B cell (primary cell): ENCODE measurements at regions not wholly inside any gene's neighbourhood (a gene's known extent, or its start where the extent isn't known, plus 50 kb on each side); places are given as distances from the start of the nearest gene placed in this dataset.

Source experiments
- ATAC-seq: fragments of 200-7000 bp; cut with Tn5 transposase; one replicate; pipeline ENCODE4 v1.10.0; 2021; ENCODE audit warnings: low read depth, mild to moderate bottlenecking, moderate number of reproducible peaks, moderate library complexity
- CTCF ChIA-PET: fragments of 350-600 bp; sonication (Branson Sonifier 250); formaldehyde crosslinking; loops from one replicate; lab custom pipeline; 2021; ENCODE audit warnings: antibody characterized with exemption, inconsistent platforms; lab: Charles Lee
- POLR2A ChIA-PET: fragments of 350-600 bp; sonication (Branson Sonifier 250); formaldehyde crosslinking; loops from one replicate; lab custom pipeline; 2021; ENCODE audit warnings: antibody characterized with exemption; lab: Charles Lee
- DNase-seq: peaks from one replicate; pipeline ENCODE4 v3.0.0; 2013
- H2AFZ ChIP-seq: 2 replicates; pipeline ENCODE4 v1.6.1; 2012; ENCODE audit warnings: mild to moderate bottlenecking, low read depth, low read length; ENCODE audit not compliant: insufficient read depth, poor library complexity, severe bottlenecking
- H3K27ac ChIP-seq, 2 donors: 1 replicate in 1 of 2; 2 replicates in 1 of 2; pipeline ENCODE4 v1.5.1; 2012 to 2013; ENCODE audit warnings: low read length in 2 of 2, mild to moderate bottlenecking in 2 of 2, moderate library complexity in 1 of 2
- H3K27me3 ChIP-seq, 4 experiments: fragments of 200-600 bp in 1 of 4; sonication (generic) in 1 of 4; replicated peaks in 1 of 4; 1 replicate in 2 of 4; 2 replicates in 2 of 4; pipeline versions ENCODE4 v1.6.1 to v1.7.0; 2013 to 2016; ENCODE audit warnings: low read length in 3 of 4, mild to moderate bottlenecking in 2 of 4, mixed read lengths in 1 of 4, moderate library complexity in 1 of 4; ENCODE audit not compliant: insufficient read depth in 4 of 4, control insufficient read depth in 3 of 4; ENCODE audit errors: control extremely low read depth in 1 of 4
- H3K36me3 ChIP-seq, 2 experiments: replicated peaks in 1 of 2; 1 replicate in 1 of 2; 2 replicates in 1 of 2; pipeline versions ENCODE4 v1.6.1 to v1.7.1; 2013; ENCODE audit warnings: low read length in 1 of 2; ENCODE audit not compliant: insufficient read depth in 2 of 2, control insufficient read depth in 1 of 2; ENCODE audit errors: control extremely low read depth in 1 of 2, extremely low read depth in 1 of 2
- H3K4me1 ChIP-seq, 2 donors: fragments of 200-600 bp in 1 of 2; sonication (generic) in 1 of 2; 1 replicate in 1 of 2; 2 replicates in 1 of 2; pipeline versions ENCODE4 v1.5.1 to v1.6.1; 2013 to 2017; ENCODE audit warnings: low read length in 2 of 2; ENCODE audit not compliant: control insufficient read depth in 2 of 2, insufficient read depth in 2 of 2
- H3K4me2 ChIP-seq: replicated peaks from 2 replicates; pipeline ENCODE3; 2012; ENCODE audit warnings: mild to moderate bottlenecking, low read depth, low read length; ENCODE audit not compliant: poor library complexity, severe bottlenecking
- H3K4me3 ChIP-seq, 5 experiments: fragments of 200-600 bp in 1 of 5; sonication (generic) in 1 of 5; 1 replicate in 3 of 5; 2 replicates in 2 of 5; pipeline versions ENCODE4 v1.5.1 to v1.7.0; 2011 to 2016; ENCODE audit warnings: low read length in 4 of 5, mild to moderate bottlenecking in 4 of 5, low read depth in 2 of 5, control low read depth in 1 of 5, moderate library complexity in 1 of 5; ENCODE audit not compliant: insufficient read depth in 1 of 5; ENCODE audit errors: control extremely low read depth in 1 of 5, extremely low read depth in 1 of 5
- H3K79me2 ChIP-seq: fragments of 200-600 bp; sonication (generic); one replicate; pipeline ENCODE4 v1.6.0; 2016; ENCODE audit warnings: low read length; ENCODE audit not compliant: control insufficient read depth, insufficient read depth
- H3K9ac ChIP-seq: fragments of 200-600 bp; sonication (generic); 2 replicates; pipeline ENCODE4 v1.6.1; 2017; ENCODE audit warnings: mild to moderate bottlenecking, low read length, moderate library complexity
- H3K9me3 ChIP-seq, 3 donors: one replicate each; pipeline versions ENCODE4 v1.6.1 to v1.7.1; 2013; ENCODE audit warnings: low read length in 2 of 3; ENCODE audit not compliant: control insufficient read depth in 2 of 3, insufficient read depth in 1 of 3; ENCODE audit errors: control extremely low read depth in 1 of 3
- H4K20me1 ChIP-seq: 2 replicates; pipeline ENCODE4 v1.6.0; 2012; ENCODE audit warnings: mild to moderate bottlenecking, low read length; ENCODE audit not compliant: insufficient read depth, control insufficient read depth, poor library complexity, severe bottlenecking
- H3K27ac Mint-ChIP-seq: one replicate; pipeline ENCODE4 v1.8.0; 2021; ENCODE audit warnings: mixed read lengths
- H3K27me3 Mint-ChIP-seq: one replicate; pipeline ENCODE4 v1.8.0; 2021; ENCODE audit warnings: mixed read lengths
- H3K4me1 Mint-ChIP-seq: one replicate; pipeline ENCODE4 v1.8.0; 2021; ENCODE audit warnings: mixed read lengths
- H3K4me3 Mint-ChIP-seq: one replicate; pipeline ENCODE4 v1.8.0; 2021; ENCODE audit warnings: mixed read lengths
- H3K9me3 Mint-ChIP-seq: one replicate; pipeline ENCODE4 v1.8.0; 2022; ENCODE audit warnings: mixed read lengths; ENCODE audit not compliant: insufficient read depth
- EZH2 ChIP-seq: IDR thresholded peaks from 2 replicates; pipeline ENCODE4 v1.6.1; 2012; ENCODE audit warnings: borderline replicate concordance, low read depth, mild to moderate bottlenecking, moderate library complexity, low read length; ENCODE audit not compliant: insufficient read depth, poor library complexity, severe bottlenecking
- WGBS: methylation state at CpG from one replicate; pipeline ENCODE4 v1.1.5; 2013; ENCODE audit warnings: missing lambda C conversion rate; ENCODE audit not compliant: insufficient coverage; 5-methylcytosine and 5-hydroxymethylcytosine counted together
- intact Hi-C: fragments of 100-400 bp; cut with micrococcal nuclease; formaldehyde crosslinking; loops from one replicate; pipeline ENCODE4 v1.10.0; 2022
- TF ChIP-seq, protein P1 (sequence below): fragments of 200-600 bp; IDR thresholded peaks from one replicate; pipeline ENCODE4 v1.8.0; 2022; ENCODE audit warnings: antibody characterized with exemption, mild to moderate bottlenecking

DNA sequence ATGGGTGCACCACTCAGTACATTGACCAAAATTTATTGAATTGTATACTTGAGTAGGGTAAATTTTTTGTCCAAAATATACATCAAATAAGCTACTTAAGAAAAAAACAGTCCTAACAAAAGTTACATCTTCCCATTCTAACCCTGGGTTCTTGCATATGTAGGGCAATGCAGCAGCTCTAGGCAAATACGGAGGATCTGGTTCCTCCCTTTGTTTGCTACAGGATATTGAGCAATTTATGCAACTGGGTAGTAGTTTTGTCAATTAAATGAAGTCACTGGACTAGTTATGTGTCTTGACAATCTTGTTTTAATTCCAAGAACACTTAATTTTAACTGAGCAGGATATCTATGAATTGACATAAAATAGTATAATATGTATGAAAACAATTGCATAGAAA is 1507.2 kb upstream of the PIK3C3 start:
- no peak overlapping the region for H3K4me3 ChIP-seq
- H3K27ac Mint-ChIP-seq, result no peak overlapping the region
- H3K9me3 ChIP-seq, result no peaks in the 10 kb centered on the region
- no peaks in the 10 kb centered on the region for H3K36me3 ChIP-seq
- no peaks in the 10 kb centered on the region for H3K27me3 Mint-ChIP-seq
- no peaks in the 10 kb centered on the region for H3K4me1 ChIP-seq
- no peaks in the 10 kb centered on the region for H3K79me2 ChIP-seq
- DNase-seq, result no peak
- no peak overlapping the region for H3K4me2 ChIP-seq
- no peak for ATAC-seq
- ChIA-PET CTCF (no interaction called here), POLR2A (no interaction called here)
- no peak overlapping the region for H3K4me3 Mint-ChIP-seq
- H4K20me1 ChIP-seq, result no peaks in the 10 kb centered on the region
- H3K27ac ChIP-seq, result no peak overlapping the region
- H3K27me3 ChIP-seq, result no peaks in the 10 kb centered on the region
- H3K9ac ChIP-seq, result no peak overlapping the region
- intact Hi-C loops, result no loop called here
- no peaks in the 10 kb centered on the region for H3K4me1 Mint-ChIP-seq
- no peak overlapping the region for H2AFZ ChIP-seq
- WGBS, result 89% methylated on average over 1 of the region's 1 CpG
- H3K9me3 Mint-ChIP-seq, result peaks cover 4% of the 10 kb centered on the region
- no peak for TF ChIP-seq EZH2
- TF ChIP-seq, protein P1, sequence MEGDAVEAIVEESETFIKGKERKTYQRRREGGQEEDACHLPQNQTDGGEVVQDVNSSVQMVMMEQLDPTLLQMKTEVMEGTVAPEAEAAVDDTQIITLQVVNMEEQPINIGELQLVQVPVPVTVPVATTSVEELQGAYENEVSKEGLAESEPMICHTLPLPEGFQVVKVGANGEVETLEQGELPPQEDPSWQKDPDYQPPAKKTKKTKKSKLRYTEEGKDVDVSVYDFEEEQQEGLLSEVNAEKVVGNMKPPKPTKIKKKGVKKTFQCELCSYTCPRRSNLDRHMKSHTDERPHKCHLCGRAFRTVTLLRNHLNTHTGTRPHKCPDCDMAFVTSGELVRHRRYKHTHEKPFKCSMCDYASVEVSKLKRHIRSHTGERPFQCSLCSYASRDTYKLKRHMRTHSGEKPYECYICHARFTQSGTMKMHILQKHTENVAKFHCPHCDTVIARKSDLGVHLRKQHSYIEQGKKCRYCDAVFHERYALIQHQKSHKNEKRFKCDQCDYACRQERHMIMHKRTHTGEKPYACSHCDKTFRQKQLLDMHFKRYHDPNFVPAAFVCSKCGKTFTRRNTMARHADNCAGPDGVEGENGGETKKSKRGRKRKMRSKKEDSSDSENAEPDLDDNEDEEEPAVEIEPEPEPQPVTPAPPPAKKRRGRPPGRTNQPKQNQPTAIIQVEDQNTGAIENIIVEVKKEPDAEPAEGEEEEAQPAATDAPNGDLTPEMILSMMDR, result no peak

DNA sequence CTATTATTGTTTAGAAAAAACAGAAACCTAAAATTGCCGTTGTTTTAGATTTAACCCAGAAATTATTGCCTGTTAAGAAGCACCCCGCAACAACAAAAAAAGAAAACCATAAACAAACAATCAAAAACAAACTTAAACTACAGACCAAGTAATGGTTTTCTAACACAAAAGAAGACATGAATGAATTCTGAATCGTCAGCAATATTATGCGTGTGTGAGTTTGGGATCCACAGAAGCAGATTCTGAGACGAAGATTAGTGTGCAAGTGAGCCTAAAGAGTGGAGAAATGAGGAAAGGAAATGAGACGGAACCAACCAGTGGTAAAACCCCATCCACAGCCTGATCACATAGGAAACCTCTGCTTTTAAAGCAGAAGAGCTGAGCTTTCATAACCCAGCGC is 1514.9 kb upstream of the PIK3C3 start:
- no peaks in the 10 kb centered on the region for H3K4me1 ChIP-seq
- no peaks in the 10 kb centered on the region for H3K36me3 ChIP-seq
- ChIA-PET POLR2A (no interaction called here), CTCF (no interaction called here)
- H3K4me1 Mint-ChIP-seq, result no peaks in the 10 kb centered on the region
- H4K20me1 ChIP-seq, result no peaks in the 10 kb centered on the region
- H3K4me3 ChIP-seq, result no peak overlapping the region
- H3K4me3 Mint-ChIP-seq, result no peak overlapping the region
- TF ChIP-seq, protein P1, result no peak
- no peak for TF ChIP-seq EZH2
- intact Hi-C loops, result no loop called here
- H3K27me3 Mint-ChIP-seq, result no peaks in the 10 kb centered on the region
- no peak overlapping the region for H3K27ac ChIP-seq
- H3K9me3 Mint-ChIP-seq, result peaks cover 11% of the 10 kb centered on the region
- no peak for DNase-seq
- H3K9me3 ChIP-seq, result no peaks in the 10 kb centered on the region
- WGBS, result 89% methylated on average over 1 of the region's 7 CpGs
- H3K9ac ChIP-seq, result no peak overlapping the region
- no peak for ATAC-seq
- H3K79me2 ChIP-seq, result no peaks in the 10 kb centered on the region
- no peak overlapping the region for H3K4me2 ChIP-seq
- H3K27ac Mint-ChIP-seq, result no peak overlapping the region
- no peaks in the 10 kb centered on the region for H3K27me3 ChIP-seq
- H2AFZ ChIP-seq, result no peak overlapping the region
